ENCODE measurements at regions not wholly inside any gene's neighbourhood (a gene's known extent, or its start where the extent isn't known, plus 50 kb on each side); places are given as distances from the start of the nearest gene placed in this dataset.

DNA sequence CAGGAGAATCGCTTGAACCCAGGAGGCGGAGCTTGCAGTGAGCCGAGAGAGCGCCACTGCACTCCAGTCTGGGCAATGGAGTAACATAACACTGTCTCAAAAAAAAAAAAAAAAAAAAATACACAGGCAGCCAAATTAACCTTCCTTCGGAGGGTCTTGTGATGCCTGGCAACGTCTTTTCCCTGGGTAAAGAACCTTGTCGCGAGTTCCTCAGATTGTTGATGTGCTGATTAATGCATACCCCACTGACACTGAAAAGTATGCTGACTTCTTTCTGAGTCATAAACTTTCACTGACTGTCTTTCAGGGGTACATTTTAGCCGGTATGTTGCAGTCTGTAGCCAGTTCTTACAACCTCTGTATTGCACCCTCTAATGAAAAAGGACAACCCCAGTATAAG, 95.1 kb upstream of the SOD1 start:
- no peak for DNase-seq

- no peak for DNase-seq
Observed at GRCh38 chr21:31560479-31560878, 99.0 kb upstream of the SOD1 start.

- no peak for DNase-seq
Observed at GRCh38 chr21:31559368-31560119, 99.9 kb upstream of the SOD1 start.

DNA sequence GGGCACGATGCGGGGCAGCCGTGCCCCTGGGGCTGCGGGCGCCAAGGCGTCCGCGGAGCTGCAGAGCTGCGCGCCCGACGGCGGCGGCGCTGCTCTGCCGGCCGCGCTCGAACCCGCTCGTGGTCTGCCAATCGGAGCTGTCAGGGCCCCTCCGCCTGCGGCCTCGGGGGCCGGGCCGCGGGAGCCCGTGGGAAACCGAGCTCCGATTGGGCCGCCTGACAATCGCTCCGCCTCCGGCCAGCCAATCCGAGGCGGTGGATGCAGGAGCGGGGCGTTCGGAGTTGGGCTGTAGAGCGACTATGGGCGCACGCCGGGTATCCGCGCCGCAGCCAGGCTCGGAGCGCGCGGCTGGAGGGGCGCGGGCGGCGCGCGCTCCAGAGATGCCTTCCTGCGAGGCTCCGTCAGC, 100.5 kb upstream of the SOD1 start:
- no peak for DNase-seq

DNA sequence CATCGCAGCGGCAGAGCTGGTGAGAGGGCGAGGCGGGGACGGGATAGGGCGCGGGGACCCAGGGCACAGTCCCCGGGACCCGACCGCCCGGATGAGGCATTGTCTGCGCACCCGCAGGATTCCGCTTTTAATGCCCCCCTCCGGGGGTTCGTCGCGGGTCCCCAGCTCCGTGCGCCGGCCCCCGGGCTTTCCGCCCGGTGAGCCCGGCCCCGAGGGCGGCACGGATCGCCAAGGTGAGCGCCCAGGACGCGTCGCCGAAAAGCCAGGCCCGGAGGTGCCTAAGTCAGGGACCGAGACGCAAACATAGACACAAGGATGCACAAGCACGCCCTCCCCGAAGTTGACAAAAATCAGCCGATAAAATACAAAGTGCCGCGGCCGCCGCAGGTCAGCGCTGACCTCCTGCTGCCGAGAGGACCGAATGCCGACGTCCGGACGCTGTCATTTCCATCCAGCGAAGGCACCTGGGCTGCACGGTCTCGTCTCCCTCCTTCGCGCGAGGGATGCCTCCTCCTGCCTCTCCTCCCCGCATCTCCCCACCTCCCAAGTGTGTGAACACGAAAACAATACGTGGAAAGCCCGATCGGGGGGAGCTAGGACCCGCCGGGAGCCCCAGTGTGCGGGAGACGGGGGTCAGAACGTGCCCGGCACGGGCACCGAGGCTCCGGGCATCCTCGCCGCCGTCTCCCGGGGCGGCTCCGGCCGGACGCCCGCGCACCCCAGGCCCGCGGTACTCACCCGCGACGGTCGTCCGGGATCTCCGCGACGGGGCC, 101.1 kb upstream of the SOD1 start:
- no peak for DNase-seq

DNA sequence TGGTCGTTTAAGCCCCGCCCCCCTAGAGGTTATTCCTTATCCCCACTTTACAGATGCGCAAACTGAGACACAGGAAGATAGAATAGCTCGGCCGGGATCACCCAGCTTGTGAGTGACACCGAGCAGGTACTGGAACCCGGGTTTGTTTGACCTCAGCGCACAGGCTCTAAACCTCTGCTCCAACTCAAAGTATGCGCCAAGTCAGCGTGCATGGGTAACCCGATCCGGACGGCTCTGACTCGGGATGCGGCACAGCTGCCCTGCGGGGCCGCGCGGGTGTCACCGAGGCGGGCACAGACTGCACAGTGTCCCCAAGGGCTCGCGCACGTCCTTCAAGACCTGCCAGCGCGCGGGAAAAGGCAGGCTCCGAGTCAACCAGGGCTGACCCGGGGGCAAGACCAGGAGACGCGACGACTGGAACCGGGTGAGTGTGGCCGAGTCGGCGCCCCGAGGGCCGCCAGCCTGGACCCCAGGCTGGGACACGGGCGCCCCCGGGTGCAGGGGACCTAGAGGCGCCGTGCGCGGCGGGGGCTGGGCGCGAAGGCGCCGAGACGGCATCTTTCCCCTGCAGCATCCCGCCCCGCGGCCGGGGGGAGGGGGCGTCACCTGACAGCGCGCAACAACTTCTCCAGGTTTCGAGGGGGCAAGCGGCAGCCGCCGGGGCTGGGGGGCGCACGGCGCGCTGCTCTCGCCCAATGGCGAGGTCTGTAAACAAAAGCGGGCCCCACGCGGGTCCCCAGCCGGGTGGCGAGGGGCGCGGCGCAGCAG, 101.9 kb upstream of the SOD1 start:
- DNase-seq: no peak

DNA sequence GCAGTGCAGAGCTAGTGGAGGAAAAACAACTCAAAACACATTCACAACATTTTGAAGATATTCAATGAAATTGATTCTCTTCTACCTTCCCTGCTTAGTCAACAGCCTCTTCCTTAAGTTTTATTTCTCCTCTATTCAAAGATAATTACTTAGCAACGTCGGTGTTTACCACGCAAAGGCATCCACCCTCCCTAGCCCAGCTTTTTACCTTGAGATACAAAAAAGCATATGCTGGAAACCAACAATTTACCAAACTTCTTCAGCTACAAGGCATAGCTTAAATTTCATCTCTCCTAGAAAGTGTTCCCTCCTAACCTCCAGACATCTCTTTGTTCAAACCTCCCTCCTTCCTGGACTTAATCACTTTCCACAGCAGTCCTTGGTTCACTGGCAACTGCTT, 102.8 kb upstream of the SOD1 start:
- no peak for DNase-seq

GRCh38 chr21:31555741-31556191, 103.7 kb upstream of the SOD1 start:
- DNase-seq: no peak

DNA sequence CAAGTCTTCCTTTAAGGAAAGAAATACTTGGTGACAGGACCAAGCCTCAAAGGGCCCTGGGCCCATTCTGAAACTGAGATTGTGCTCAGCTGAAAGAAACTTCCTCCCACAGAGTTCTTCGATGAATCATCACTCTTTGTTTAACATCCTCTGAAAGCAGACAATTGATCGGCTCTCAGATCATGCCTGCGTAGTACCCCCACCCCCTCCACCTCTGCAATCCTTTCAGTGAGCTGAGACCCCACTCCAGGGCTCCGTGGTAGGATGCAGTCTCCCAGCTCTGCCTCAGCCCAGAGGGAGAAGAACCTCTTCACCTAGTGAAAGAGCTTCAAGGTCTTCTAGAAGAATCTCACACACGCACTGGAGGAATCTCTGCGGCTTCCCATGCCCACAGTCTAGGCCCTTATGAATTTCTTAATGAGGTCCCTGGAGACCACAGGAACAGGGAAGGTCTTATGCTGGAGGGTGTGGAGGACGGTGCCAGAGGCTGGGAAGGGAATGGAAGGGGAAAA, 104.9 kb upstream of the SOD1 start:
- DNase-seq: no peak

- no peak for DNase-seq
Observed at GRCh38 chr21:31553926-31554325, 105.6 kb upstream of the SOD1 start.

- DNase-seq: no peak
Observed at GRCh38 chr21:31553461-31553860, 106.0 kb upstream of the SOD1 start.

DNA sequence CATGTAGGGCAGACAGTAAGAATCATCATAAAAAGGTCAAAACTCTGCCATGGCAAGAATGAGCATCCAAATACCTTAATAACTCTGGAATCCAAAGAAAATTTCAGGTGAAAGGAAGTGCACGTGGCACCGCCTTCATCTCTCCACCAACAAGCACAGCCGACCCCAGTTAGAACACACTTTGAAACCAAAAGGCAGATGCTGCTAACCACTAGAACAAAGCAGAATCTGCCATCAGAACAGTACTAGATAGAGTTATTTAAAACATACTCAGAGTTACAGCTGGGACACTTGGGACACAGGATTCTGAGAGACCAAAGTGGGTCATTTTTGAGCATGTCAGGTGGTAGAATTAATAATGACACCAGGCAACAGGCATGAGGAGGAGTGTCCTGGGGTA, 106.7 kb upstream of the SOD1 start:
- DNase-seq: no peak

GRCh38 chr21:31550070-31550469, 109.4 kb upstream of the SOD1 start:
- no peak for DNase-seq

GRCh38 chr21:31548688-31549087, 110.8 kb upstream of the SOD1 start:
- DNase-seq: no peak

- DNase-seq: no peak
Observed at GRCh38 chr21:31546443-31547170, 112.9 kb upstream of the SOD1 start.

GRCh38 chr21:31545036-31545435, 114.5 kb upstream of the SOD1 start:
- DNase-seq: no peak

DNA sequence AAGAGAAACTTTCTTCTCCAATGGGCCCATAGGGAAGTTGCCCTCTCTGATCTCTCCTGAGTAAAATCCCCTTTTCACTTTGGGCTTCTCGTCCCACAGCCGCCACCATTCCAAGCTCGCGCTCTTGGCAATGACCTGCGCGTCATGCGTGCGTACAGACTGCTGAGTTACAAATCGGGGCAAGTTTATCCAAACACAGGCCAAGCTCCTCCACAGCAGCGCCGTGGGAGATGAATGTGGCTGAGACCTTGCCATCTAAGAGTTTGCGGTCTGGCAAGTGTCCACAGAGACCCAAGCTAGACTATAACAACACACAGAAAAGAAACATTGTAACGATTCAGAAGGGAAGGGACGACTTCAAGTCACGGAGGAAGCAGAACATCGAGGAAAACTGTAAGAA, 116.3 kb upstream of the SOD1 start:
- DNase-seq: no peak

- no peak for DNase-seq
Observed at GRCh38 chr21:31538816-31539215, 120.7 kb upstream of the SOD1 start.

GRCh38 chr21:31537872-31538576, 121.5 kb upstream of the SOD1 start:
- DNase-seq: no peak

DNA sequence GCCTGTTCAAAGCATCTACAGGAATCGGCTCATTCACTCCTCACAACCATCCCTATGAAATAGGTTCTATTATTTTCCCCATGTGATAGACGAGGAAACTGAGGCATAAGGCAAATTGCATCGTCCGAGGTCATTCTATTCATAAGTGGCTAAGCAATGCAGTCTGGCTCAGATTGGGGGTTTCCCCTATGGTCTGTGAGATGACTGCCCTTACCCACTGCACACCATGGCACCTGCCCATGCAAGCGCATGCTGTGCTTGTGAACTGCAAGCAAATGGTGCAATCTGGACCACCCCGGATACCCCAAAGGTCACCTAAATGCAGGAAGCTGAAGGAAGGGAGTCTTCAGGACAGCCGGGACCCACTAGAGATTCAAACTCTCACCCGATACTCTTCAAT, 123.4 kb upstream of the SOD1 start:
- no peak for DNase-seq

- DNase-seq: no peak
Observed at GRCh38 chr21:31531967-31532366, 127.5 kb upstream of the SOD1 start.

Data from SIG-M5 (cell line).